ENCODE measurements at regions not wholly inside any gene's neighbourhood (a gene's known extent, or its start where the extent isn't known, plus 50 kb on each side); places are given as distances from the start of the nearest gene placed in this dataset.
"Not testable (repeated sequence)": the region's sequence is repeated elsewhere in the genome, so short reads cannot be mapped to it uniquely, and the experiment has no call there.

DNA sequence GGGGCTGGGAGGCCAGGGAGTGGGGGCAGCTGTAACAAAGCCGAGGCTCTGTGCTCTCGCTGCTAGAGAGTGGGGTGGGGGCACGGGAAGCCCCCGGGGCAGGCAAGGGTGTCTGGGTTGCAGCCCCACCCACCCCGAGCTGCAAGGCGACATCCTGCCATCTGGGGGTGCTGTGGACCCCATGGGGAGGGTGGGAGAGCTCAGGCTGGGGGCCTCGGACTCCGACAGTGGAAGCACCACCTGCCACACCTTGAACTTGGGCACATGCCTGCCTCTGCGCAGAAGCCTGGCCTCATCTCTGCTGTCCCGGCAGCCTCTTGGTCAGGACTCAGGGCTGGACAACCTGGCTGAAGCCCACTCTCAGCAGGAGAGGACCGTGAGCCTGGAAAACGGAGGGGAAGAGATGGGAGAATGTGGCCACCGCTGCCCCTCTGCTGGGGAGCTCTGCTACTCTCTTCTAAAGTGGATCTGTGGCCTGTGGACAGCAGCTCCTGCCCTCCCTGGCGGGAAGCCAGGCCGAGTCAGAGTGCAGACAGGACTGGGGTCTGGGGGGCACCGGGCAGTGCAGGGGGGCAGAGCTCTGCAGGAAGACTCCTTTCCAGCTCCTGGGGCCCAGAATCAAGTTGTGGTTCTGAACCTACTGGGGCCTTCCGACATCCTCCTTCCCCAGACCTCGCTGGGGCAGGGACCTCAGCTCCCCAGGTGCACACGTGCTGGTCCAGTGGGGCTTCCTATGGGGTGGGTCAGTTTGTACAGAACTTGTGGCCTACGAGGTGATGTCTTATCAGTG lies 207.2 kb downstream of the BANP start:
- TF ChIP-seq, protein P1, sequence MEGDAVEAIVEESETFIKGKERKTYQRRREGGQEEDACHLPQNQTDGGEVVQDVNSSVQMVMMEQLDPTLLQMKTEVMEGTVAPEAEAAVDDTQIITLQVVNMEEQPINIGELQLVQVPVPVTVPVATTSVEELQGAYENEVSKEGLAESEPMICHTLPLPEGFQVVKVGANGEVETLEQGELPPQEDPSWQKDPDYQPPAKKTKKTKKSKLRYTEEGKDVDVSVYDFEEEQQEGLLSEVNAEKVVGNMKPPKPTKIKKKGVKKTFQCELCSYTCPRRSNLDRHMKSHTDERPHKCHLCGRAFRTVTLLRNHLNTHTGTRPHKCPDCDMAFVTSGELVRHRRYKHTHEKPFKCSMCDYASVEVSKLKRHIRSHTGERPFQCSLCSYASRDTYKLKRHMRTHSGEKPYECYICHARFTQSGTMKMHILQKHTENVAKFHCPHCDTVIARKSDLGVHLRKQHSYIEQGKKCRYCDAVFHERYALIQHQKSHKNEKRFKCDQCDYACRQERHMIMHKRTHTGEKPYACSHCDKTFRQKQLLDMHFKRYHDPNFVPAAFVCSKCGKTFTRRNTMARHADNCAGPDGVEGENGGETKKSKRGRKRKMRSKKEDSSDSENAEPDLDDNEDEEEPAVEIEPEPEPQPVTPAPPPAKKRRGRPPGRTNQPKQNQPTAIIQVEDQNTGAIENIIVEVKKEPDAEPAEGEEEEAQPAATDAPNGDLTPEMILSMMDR (IDR thresholded peaks at IDR 0.05): not testable (repeated sequence)
- not testable (repeated sequence) for TF ChIP-seq POLR2A (IDR thresholded peaks at IDR 0.05)

All from adrenal gland (tissue), 5 donors.